Muscle of leg (tissue), 3 donors: ENCODE measurements at regions not wholly inside any gene's neighbourhood (a gene's known extent, or its start where the extent isn't known, plus 50 kb on each side); places are given as distances from the start of the nearest gene placed in this dataset.
"Not testable (repeated sequence)": the region's sequence is repeated elsewhere in the genome, so short reads cannot be mapped to it uniquely, and the experiment has no call there.

Source experiments
- DNase-seq: peaks from one replicate; pipeline ENCODE4 v3.0.0; 2013
- H3K27ac ChIP-seq: one replicate; pipeline ENCODE4 v1.5.1; 2013; ENCODE audit warnings: mild to moderate bottlenecking, low read length, control low read depth
- H3K27me3 ChIP-seq: one replicate; pipeline ENCODE4 v1.6.1; 2013; ENCODE audit warnings: low read length; ENCODE audit not compliant: control insufficient read depth, insufficient read depth
- H3K36me3 ChIP-seq: one replicate; pipeline ENCODE4 v1.6.1; 2013; ENCODE audit warnings: low read length; ENCODE audit not compliant: control insufficient read depth, insufficient read depth
- H3K4me1 ChIP-seq: one replicate; pipeline ENCODE4 v1.6.1; 2013; ENCODE audit warnings: low read length; ENCODE audit not compliant: control insufficient read depth, insufficient read depth
- H3K4me3 ChIP-seq: one replicate; pipeline ENCODE4 v1.5.1; 2013; ENCODE audit warnings: low read length, control low read depth
- H3K9me3 ChIP-seq: replicated peaks from 2 replicates; pipeline ENCODE4 v1.6.1; 2013; ENCODE audit warnings: low read depth, low read length; ENCODE audit not compliant: control insufficient read depth
- WGBS: methylation state at CpG from one replicate; pipeline ENCODE4 v1.1.5; 2013; ENCODE audit warnings: missing lambda C conversion rate; ENCODE audit not compliant: insufficient coverage; 5-methylcytosine and 5-hydroxymethylcytosine counted together

GRCh38 chr5:74481357-74481756, 159.2 kb downstream of the ENC1 start:
- H3K4me1 ChIP-seq = not testable (repeated sequence)

GRCh38 chr5:74480201-74480600, 160.3 kb downstream of the ENC1 start:
- H3K27ac ChIP-seq = no peak overlapping the region
- no peak overlapping the region for H3K4me3 ChIP-seq
- no peaks in the 10 kb centered on the region for H3K9me3 ChIP-seq
- H3K36me3 ChIP-seq = no peaks in the 10 kb centered on the region
- WGBS = 51% methylated on average over 3 of the region's 6 CpGs
- peaks cover 5% of the 10 kb centered on the region for H3K4me1 ChIP-seq
- no peak for DNase-seq
- H3K27me3 ChIP-seq = no peaks in the 10 kb centered on the region

More at GRCh38 chr5:74481357-74481756, 159.2 kb downstream of the ENC1 start:
- H3K36me3 ChIP-seq, H3K9me3 ChIP-seq, H3K27me3 ChIP-seq, H3K27ac ChIP-seq, H3K4me3 ChIP-seq: not testable (repeated sequence)
- DNase-seq = peak; percentile 38
- WGBS = no CpG with 5 or more reads among the region's 2 CpGs

GRCh38 chr5:74478328-74478727, 162.2 kb downstream of the ENC1 start:
- H3K27ac ChIP-seq = no peak overlapping the region
- H3K4me3 ChIP-seq = no peak overlapping the region
- H3K4me1 ChIP-seq = peaks cover 5% of the 10 kb centered on the region
- no peaks in the 10 kb centered on the region for H3K36me3 ChIP-seq
- WGBS = 86% methylated on average over 5 of the region's 5 CpGs
- DNase-seq = no peak
- H3K27me3 ChIP-seq = no peaks in the 10 kb centered on the region
- H3K9me3 ChIP-seq = no peaks in the 10 kb centered on the region

- no peak for DNase-seq
- Histone ChIP-seq H3K27me3 (no peaks in the 10 kb centered on the region), H3K4me3 (no peak overlapping the region), H3K36me3 (no peaks in the 10 kb centered on the region), H3K27ac (no peak overlapping the region), H3K9me3 (no peaks in the 10 kb centered on the region), H3K4me1 (peaks cover 2% of the 10 kb centered on the region)
- WGBS = 73% methylated on average over 8 of the region's 12 CpGs
Measured at GRCh38 chr5:74477761-74478160, 162.8 kb downstream of the ENC1 start.

GRCh38 chr5:74476819-74477453, 163.6 kb downstream of the ENC1 start:
- no peak for DNase-seq
- H3K27me3 ChIP-seq = no peaks in the 10 kb centered on the region
- no peaks in the 10 kb centered on the region for H3K9me3 ChIP-seq
- H3K36me3 ChIP-seq = no peaks in the 10 kb centered on the region
- H3K4me1 ChIP-seq = no peaks in the 10 kb centered on the region
- no peak overlapping the region for H3K27ac ChIP-seq
- no CpG with 5 or more reads among the region's 7 CpGs for WGBS
- H3K4me3 ChIP-seq = no peak overlapping the region

- Histone ChIP-seq H3K27me3 (no peaks in the 10 kb centered on the region), H3K4me1 (no peaks in the 10 kb centered on the region), H3K4me3 (no peak overlapping the region), H3K27ac (no peak overlapping the region), H3K36me3 (no peaks in the 10 kb centered on the region), H3K9me3 (no peaks in the 10 kb centered on the region)
- WGBS = 58% methylated on average over 3 of the region's 7 CpGs
- DNase-seq = peak; percentile 33
Measured at GRCh38 chr5:74476046-74476818, 164.3 kb downstream of the ENC1 start.

- Histone ChIP-seq H3K9me3 (no peaks in the 10 kb centered on the region), H3K27ac (no peak overlapping the region), H3K4me3 (no peak overlapping the region), H3K4me1 (no peaks in the 10 kb centered on the region), H3K36me3 (no peaks in the 10 kb centered on the region), H3K27me3 (no peaks in the 10 kb centered on the region)
- DNase-seq = no peak
- no CpG with 5 or more reads among the region's 2 CpGs for WGBS
Measured at GRCh38 chr5:74471875-74472274, 168.7 kb downstream of the ENC1 start.

- no peak overlapping the region for H3K27ac ChIP-seq
- H3K4me3 ChIP-seq = no peak overlapping the region
- H3K4me1 ChIP-seq = peaks cover 4% of the 10 kb centered on the region
- no peak for DNase-seq
- H3K36me3 ChIP-seq = no peaks in the 10 kb centered on the region
- no peaks in the 10 kb centered on the region for H3K9me3 ChIP-seq
- no peaks in the 10 kb centered on the region for H3K27me3 ChIP-seq
- WGBS = 88% methylated on average over 7 of the region's 8 CpGs
Measured at GRCh38 chr5:74469234-74469994, 171.1 kb downstream of the ENC1 start.

- 68% methylated on average over 3 of the region's 5 CpGs for WGBS
- DNase-seq = no peak
- no peaks in the 10 kb centered on the region for H3K9me3 ChIP-seq
Measured at GRCh38 chr5:74468421-74468820, 172.1 kb downstream of the ENC1 start.

GRCh38 chr5:74465724-74466123, 174.8 kb downstream of the ENC1 start:
- WGBS = 50% methylated on average over 1 of the region's 2 CpGs
- H3K9me3 ChIP-seq = no peaks in the 10 kb centered on the region
- no peaks in the 10 kb centered on the region for H3K27me3 ChIP-seq

More at GRCh38 chr5:74468421-74468820, 172.1 kb downstream of the ENC1 start:
- Histone ChIP-seq H3K36me3 (no peaks in the 10 kb centered on the region), H3K27me3 (no peaks in the 10 kb centered on the region), H3K4me1 (peaks cover 7% of the 10 kb centered on the region), H3K4me3 (no peak overlapping the region), H3K27ac (no peak overlapping the region)

More at GRCh38 chr5:74465724-74466123, 174.8 kb downstream of the ENC1 start:
- no peaks in the 10 kb centered on the region for H3K36me3 ChIP-seq
- peaks cover 7% of the 10 kb centered on the region for H3K4me1 ChIP-seq
- no peak overlapping the region for H3K27ac ChIP-seq
- no peak overlapping the region for H3K4me3 ChIP-seq
- no peak for DNase-seq
